Gastroesophageal sphincter (tissue), 3 donors: ENCODE measurements at regions not wholly inside any gene's neighbourhood (a gene's known extent, or its start where the extent isn't known, plus 50 kb on each side); places are given as distances from the start of the nearest gene placed in this dataset.

Experiments
- EP300 ChIP-seq: sonication (generic); formaldehyde crosslinking; IDR thresholded peaks from one replicate; pipeline ENCODE4 v1.6.1; 2017; ENCODE audit warnings: antibody characterized with exemption, mild to moderate bottlenecking
- POLR2A ChIP-seq, 2 donors: fragments of 450-650 bp; IDR thresholded peaks; one replicate each; pipeline ENCODE4 v1.6.1; 2017; ENCODE audit warnings: antibody characterized with exemption in 2 of 2, mild to moderate bottlenecking in 2 of 2, moderate library complexity in 1 of 2
- POLR2AphosphoS5 ChIP-seq: sonication (generic); formaldehyde crosslinking; IDR thresholded peaks from one replicate; pipeline ENCODE4 v1.6.1; 2017; ENCODE audit warnings: antibody characterized with exemption
- TF ChIP-seq, protein P1 (sequence below), 4 experiments: fragments of 200-600 bp in 2 of 4; fragments of 450-650 bp in 2 of 4; sonication (generic) in 1 of 4; IDR thresholded peaks; one replicate each; pipeline ENCODE4 v1.5.1; 2017 to 2019; ENCODE audit warnings: antibody characterized with exemption in 4 of 4, mild to moderate bottlenecking in 2 of 4, moderate library complexity in 2 of 4

DNA sequence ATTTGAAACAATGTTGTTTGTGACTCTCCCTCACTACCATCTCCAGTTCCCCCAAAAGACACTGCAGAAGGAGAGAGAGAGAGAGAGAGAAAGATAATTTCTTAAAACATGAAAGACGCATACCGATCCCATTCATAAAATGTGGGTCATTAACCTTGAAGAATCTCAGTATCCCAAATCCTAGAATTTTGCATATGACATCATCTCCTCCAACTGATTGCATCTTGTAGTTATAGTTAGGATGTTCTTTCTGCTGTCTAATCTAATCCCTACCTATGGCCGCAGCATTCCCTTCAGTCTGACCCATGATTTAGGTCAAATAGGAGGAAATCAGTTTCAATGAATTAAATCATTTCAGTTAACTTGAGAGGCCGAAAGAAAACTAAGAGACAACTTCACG is 142.4 kb upstream of the ETS2 start:
- TF ChIP-seq, protein P1, sequence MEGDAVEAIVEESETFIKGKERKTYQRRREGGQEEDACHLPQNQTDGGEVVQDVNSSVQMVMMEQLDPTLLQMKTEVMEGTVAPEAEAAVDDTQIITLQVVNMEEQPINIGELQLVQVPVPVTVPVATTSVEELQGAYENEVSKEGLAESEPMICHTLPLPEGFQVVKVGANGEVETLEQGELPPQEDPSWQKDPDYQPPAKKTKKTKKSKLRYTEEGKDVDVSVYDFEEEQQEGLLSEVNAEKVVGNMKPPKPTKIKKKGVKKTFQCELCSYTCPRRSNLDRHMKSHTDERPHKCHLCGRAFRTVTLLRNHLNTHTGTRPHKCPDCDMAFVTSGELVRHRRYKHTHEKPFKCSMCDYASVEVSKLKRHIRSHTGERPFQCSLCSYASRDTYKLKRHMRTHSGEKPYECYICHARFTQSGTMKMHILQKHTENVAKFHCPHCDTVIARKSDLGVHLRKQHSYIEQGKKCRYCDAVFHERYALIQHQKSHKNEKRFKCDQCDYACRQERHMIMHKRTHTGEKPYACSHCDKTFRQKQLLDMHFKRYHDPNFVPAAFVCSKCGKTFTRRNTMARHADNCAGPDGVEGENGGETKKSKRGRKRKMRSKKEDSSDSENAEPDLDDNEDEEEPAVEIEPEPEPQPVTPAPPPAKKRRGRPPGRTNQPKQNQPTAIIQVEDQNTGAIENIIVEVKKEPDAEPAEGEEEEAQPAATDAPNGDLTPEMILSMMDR (IDR thresholded peaks at IDR 0.05): no peak
- TF ChIP-seq POLR2AphosphoS5: no peak
- TF ChIP-seq EP300: no peak
- TF ChIP-seq POLR2A (IDR thresholded peaks at IDR 0.05): no peak
